22Rv1 (cell line): ENCODE measurements at regions not wholly inside any gene's neighbourhood (a gene's known extent, or its start where the extent isn't known, plus 50 kb on each side); places are given as distances from the start of the nearest gene placed in this dataset.
A peak's percentile ranks its signal among the peaks of the same experiment; 100 is the strongest.

Source experiments
- H3K27ac ChIP-seq: fragments of 450-650 bp; 2 replicates; pipeline ENCODE4 v1.5.1; 2017
- CTCF ChIP-seq: fragments of 450-650 bp; IDR thresholded peaks from 2 replicates; pipeline ENCODE4 v1.5.1; 2017; ENCODE audit warnings: mild to moderate bottlenecking
- ZFX ChIP-seq: fragments of 450-650 bp; IDR thresholded peaks from 2 replicates; pipeline ENCODE4 v1.6.1; 2017; ENCODE audit warnings: antibody characterized with exemption, borderline replicate concordance

DNA sequence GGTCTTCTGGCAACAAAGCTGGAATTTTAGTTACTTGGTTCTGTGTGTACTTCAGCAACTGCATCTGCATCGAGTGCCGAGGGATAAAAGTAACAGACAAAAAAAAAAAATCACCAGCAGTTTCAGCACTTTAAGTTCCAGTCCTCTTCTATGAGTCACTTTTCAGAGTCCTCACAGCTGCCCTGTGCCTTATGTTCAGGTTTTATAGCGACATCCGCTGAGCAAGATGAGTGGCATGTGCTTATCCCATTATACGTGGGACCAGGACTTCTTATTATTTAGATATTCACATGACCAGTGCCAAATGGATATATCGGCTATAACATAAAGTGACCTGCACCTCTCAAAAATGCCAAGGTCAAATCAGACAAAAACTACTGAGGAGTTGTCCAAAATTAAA lies 242.9 kb downstream of the FOXA2 start:
- H3K27ac ChIP-seq, result no peak overlapping the region
- TF ChIP-seq ZFX (no peak), CTCF (no peak)

GRCh38 chr20:22339946-22340345 lies 244.4 kb downstream of the FOXA2 start:
- TF ChIP-seq CTCF, result no peak
- TF ChIP-seq ZFX, result no peak
- no peak overlapping the region for H3K27ac ChIP-seq

GRCh38 chr20:22339091-22339881 lies 245.1 kb downstream of the FOXA2 start:
- TF ChIP-seq ZFX (no peak), CTCF (peak; percentile 81)
- no peak overlapping the region for H3K27ac ChIP-seq

DNA sequence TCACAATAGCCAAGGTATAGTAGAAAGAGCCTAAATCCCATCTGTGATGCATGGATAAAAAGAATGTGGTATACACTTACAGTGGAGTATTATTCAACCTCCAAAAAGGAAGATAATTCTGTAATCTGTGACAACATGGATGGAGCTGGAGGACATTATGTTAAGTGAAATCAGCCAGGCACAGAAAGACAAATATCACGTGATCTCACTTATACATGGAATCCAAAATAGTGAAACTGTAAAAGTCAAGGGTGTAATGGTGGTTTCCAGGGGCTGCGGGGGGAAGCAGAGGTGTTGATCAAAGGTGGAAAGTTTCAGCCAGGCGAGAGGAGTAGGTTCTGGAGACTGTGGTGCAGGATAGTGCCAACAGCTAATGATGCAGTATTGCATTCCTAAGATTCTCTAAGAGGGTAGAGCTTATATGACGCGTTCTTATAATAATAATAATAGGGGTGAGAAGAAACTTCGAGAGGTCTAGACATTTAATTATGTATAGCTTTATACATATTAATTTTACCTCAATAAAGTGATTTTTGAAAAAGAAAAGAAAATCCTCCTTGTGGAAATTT lies 246.1 kb downstream of the FOXA2 start:
- H3K27ac ChIP-seq, result no peak overlapping the region
- TF ChIP-seq CTCF (no peak), ZFX (no peak)

- TF ChIP-seq ZFX (no peak), CTCF (no peak)
- no peak overlapping the region for H3K27ac ChIP-seq
These were observed 249.2 kb downstream of the FOXA2 start for GRCh38 chr20:22335210-22335609.

DNA sequence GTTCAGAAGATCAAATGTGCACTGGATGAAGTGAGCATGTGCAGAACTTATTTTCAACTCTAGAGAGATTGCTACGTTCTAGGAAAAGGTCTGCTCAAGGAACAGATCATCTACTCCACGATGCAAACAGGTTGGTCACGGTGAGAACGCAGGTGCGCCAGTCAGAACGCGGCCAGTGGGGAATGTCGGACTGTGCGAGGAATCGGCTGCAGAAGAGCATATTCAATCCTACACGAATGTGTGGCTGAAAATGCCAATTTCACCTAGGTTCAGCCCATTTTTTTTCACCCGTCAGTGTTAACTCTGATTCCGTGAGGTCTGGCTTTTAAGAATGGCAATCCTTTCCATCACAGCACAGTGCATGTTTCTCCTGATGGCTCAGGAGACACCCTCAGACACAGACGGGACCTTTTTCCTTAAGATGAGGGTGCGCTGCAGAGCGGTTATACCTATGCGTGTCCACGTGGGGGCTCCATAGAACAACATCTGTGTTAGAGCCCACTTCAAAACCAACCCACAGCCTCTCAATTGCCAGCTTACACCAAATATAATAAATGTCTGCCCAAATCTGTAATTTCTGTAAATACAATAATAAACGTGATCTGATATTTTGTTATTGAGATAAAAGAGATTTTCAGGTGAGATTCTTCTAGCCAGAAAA lies 250.4 kb downstream of the FOXA2 start:
- no peak overlapping the region for H3K27ac ChIP-seq
- TF ChIP-seq ZFX, result no peak
- TF ChIP-seq CTCF, result peak; percentile 83

DNA sequence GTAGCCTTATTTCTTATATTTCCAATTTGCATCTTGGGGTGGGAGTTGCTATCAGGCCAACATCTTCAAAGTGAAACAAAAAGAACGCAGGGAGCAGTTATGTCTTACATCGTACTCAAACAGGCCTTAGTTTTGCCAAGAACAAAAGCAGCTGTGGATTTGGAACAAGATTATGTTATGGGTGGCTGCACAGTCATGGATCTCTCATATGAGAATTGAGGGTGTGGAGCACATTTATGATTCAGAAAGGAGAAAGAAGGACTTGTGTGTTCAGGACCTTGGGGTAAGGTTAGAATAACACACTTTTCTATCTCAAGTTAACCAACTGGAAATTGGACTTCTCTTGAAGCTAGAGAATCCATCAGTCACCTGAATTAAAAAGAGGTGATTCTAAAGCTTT lies 259.9 kb downstream of the FOXA2 start:
- TF ChIP-seq CTCF (no peak), ZFX (no peak)
- H3K27ac ChIP-seq, result no peak overlapping the region
